ENCODE measurements at regions not wholly inside any gene's neighbourhood (a gene's known extent, or its start where the extent isn't known, plus 50 kb on each side); places are given as distances from the start of the nearest gene placed in this dataset.

DNA sequence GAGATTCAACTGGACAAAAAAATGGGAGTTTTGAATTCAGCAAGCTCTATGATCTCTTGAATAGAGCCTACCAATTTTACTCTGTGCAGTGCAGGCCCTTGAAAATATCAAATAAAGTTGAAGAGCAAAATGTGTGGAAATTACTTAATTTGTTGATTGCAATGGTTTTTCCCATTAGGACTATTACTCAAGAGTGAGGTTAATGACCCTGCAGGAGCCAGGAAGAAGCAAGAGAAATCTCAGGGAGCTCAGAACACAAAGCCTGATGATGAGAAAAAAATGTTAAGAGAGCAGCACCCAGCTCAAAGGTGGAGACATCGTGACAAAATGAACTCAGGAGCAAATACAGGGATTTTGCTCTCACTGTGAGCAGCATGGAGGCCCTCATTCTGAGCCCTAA is 337.6 kb upstream of the TRIB2 start:
- TF ChIP-seq, protein P1, sequence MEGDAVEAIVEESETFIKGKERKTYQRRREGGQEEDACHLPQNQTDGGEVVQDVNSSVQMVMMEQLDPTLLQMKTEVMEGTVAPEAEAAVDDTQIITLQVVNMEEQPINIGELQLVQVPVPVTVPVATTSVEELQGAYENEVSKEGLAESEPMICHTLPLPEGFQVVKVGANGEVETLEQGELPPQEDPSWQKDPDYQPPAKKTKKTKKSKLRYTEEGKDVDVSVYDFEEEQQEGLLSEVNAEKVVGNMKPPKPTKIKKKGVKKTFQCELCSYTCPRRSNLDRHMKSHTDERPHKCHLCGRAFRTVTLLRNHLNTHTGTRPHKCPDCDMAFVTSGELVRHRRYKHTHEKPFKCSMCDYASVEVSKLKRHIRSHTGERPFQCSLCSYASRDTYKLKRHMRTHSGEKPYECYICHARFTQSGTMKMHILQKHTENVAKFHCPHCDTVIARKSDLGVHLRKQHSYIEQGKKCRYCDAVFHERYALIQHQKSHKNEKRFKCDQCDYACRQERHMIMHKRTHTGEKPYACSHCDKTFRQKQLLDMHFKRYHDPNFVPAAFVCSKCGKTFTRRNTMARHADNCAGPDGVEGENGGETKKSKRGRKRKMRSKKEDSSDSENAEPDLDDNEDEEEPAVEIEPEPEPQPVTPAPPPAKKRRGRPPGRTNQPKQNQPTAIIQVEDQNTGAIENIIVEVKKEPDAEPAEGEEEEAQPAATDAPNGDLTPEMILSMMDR (IDR thresholded peaks at IDR 0.05) = no peak
- no peak for TF ChIP-seq POLR2A (IDR thresholded peaks at IDR 0.05)
